GM18909 (cell line): ENCODE measurements at regions not wholly inside any gene's neighbourhood (a gene's known extent, or its start where the extent isn't known, plus 50 kb on each side); places are given as distances from the start of the nearest gene placed in this dataset.

Source experiments
- ATAC-seq: cut with Tn5 transposase; IDR thresholded peaks from one replicate; pipeline ENCODE4 v1.9.1; 2021; ENCODE audit warnings: mild to moderate bottlenecking; ENCODE audit not compliant: unreplicated experiment, poor library complexity

DNA sequence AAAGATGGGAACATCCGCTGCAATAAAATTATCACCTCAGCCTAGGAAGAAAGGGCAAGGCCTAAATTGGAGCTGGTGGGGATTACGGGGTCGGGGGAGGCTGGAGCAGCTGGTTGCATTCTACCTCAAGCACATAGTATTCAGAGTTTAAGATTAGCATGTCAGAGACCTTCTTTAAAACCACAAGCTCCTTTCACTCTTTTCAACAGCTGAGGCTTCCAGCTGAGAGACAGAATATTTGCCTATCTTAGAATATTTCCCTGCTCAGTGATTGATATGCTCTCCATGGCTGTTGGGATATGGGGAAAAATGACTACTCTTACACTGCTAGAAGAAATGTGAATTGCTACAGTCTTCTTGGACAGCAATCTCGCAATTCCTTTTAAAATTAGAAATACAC lies 248.6 kb downstream of the TBX15 start:
- no peak for ATAC-seq

DNA sequence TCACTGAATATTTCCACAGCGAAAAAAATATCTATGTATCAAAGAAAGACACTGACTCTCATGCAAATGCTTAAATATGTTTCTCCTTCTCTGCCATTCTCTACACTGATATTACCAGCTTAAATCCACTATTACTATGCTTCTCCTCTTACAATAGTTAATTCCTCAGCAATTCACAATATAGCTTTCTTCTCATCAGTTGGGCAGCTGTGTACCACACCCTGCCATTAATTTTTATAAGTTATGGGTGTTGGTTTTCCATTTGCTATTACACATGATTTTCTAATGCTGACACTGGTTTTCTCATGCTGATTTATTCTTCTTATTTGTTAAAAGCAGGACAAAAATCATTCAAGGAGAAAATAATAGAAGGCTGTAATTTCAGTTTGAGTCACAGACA lies 251.8 kb downstream of the TBX15 start:
- ATAC-seq = no peak

DNA sequence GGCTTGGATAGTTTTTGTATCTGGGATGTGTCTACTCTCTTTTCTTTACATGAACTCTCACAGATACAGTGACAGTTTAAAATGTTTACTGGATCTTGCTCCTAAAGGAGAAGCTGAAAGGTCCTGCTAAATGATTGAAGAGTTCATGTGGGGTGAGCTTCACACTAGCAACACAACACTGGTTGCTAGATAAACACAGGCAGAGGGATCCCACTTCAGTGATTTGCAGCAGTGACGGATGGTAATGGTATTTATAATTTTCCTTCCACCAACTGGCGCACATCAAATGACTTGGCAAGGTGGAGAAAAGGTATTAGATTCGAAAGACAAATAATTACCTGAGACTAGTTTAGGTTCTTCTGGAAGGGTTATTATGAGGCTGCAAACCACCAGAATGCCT lies 270.2 kb downstream of the TBX15 start:
- ATAC-seq = no peak

DNA sequence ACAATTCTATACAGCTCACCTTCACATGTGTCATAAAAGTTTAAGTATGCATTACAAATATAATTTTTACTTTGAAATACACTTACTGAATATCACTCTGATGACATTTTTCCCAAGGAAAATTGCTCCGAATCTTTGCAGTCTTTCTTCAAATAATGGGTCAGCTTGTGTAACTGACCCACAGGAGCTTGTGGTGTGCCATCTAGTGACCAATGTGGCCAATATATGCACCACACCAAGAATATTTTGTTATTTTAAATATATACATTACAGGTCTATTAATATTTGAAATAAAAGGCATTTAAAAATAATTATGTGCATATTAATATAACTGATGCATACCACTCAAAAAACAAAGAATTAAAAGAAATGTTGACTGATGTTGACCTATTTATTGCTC lies 271.4 kb downstream of the TBX15 start:
- no peak for ATAC-seq

DNA sequence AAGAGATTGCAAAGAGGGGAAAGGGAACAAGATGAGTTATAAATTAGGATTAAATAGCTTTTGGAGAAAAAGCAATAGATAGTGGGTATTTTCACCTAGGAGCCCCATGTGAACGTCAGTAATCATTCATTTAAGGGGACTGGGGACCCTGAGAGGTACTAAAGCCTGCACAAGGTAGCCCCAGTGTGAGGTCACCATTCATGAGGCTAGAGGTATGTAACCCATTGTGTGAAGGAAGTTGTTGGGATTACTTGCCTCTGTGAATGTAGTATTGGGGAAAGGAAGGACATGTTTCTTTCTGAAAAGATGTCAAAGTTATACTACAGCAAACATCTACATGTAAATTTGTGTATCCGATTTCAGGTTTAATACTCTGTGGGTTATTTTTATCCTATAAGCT lies 276.8 kb downstream of the TBX15 start:
- no peak for ATAC-seq

DNA sequence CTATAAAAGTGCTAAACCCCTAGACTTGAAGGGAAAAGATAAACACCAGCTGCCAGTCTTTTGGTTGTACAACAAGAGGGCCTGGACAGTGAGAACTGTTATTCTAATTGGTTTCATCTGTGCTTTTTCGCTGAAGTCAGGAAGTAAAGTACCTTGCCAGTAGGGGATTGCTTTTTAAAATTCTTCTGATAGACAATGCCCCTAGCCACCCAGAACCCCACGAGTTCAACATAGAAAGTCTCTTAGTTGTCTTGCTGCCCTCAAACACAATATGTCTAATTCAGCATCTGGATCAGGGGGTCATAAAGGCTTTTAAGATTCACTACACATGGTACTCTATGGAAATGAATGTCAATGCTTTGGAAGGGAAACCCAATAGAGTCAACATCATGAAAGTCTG lies 289.2 kb downstream of the TBX15 start:
- no peak for ATAC-seq

DNA sequence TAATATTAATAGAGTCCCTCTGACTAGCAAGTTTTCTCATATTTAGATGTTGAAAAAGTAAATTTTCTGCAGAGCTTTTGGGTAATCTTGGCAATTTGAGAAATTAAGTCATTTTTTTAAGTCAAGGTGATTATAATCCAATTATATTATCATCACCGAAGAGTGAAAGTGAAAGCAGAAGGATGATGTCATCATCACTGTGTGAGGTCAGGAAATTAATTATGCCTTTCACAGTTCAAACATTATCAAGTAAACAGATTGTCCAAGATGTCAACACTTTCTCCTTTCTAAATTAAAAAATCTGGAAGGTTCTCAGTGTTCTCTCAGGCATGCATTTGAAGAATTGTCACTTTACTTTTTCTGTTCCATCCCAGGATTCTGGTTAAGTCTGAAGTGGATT lies 296.0 kb downstream of the TBX15 start:
- ATAC-seq = no peak

DNA sequence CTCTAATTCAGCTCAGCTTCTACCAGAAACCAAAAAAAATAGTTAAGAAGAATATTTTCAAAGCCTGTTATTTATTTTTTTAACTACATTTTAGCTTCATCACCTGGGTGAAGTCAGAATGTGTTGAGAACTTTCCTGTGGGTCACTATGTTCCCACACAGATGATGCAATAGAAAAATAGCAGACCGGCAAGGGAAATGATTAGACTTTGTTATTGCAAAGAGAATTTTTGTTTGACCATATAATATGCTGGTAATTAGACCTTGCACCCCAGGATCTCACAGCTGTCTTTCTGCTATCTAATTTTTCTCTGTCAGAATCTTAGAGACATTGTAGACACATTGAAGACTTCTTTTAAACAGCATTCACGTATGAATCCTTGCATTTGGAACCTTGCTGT lies 299.3 kb downstream of the TBX15 start:
- ATAC-seq = no peak

DNA sequence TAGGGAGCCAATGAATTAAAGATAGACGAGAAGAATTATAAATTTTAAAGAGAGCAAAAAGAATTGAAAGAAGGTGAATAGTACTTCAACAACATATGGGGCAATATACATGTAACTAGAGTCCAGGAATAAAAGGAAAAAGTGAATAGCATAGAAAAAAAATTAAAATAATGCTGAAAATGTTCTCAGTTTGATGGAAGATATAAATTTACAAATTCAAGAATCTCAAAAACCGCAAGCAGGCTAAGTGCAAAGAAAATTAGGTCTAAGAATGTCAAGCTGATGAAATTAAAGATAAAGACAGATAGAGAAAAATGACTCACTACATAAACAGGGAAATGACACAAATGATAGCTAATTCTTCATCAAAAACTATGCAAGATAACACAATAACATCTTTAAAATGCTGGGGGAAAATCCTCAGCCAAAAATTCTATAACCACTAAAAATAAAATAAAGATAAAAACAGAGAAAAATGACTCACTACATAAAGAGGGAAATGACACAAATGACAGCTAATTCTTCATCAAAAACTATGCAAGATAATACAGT lies 326.3 kb downstream of the TBX15 start:
- ATAC-seq = no peak

DNA sequence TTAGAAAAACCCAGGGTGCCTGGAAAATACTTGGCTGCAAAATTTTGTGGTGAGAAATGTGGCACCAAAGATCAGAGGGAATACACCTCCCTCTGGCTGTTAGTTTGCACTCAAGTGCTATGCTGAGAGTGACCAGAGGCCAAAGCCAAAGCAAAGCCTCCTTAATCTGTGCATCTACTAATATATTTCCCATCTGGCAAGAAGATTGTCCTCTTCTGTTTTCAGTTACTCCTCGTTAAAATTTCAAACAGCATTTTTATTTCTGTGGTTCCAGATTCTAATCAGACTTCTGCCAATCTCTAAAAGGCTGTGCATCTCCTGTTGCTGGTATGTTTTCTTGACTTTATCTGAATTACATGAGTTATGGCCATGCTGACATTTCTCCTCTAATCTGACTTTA lies 327.4 kb downstream of the TBX15 start:
- ATAC-seq = no peak

DNA sequence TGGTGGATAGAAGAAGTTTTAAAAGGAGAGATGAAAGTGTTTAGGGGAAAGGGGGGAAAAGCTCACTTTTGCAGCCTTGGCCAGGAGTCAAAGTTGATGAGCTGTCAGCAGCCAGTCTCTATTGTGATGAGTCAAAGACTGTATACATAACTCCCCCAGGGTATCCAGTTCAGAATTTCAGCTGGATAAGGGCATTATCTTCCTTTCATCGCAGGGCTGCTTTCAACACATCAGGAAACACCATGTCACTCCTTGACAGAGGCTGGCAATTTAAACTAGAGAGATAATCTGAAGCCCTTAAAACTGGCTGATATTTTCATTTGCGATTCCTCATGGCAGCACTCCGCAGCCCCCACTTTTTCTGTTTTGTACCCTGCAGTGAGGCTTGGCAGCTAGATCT lies 328.5 kb downstream of the TBX15 start:
- ATAC-seq = no peak

DNA sequence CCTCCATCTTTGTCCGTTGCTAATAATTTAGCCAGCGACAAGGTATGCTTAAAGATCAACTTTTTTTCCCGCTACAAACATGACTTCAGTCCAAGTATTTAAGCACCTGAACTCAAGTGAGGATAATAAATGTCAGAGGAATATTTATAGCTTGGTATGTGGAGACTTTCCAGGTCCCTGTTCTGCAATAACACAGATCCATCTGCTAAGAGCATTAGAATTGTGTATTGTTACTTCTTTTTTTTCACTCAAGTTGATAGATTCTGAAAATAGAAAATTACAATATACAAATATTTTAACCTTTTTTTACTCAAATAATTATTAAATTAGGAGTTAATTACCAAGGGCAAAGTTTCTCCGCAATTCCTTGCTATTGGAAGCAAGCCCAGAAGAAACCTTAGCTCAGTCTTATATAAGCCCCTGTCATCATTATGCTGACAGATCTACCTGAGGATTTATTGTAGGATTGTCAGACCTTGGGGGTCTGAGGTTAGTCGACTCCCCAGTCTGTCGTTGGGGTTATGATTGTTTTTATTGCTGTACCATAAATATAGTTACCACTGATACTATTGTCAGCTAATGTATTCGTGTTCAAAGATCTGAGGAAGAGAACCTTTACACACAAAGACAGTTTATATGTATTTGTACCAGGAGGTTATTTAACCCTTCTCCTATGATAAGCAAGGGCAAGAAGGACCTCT lies 337.9 kb downstream of the TBX15 start:
- no peak for ATAC-seq

DNA sequence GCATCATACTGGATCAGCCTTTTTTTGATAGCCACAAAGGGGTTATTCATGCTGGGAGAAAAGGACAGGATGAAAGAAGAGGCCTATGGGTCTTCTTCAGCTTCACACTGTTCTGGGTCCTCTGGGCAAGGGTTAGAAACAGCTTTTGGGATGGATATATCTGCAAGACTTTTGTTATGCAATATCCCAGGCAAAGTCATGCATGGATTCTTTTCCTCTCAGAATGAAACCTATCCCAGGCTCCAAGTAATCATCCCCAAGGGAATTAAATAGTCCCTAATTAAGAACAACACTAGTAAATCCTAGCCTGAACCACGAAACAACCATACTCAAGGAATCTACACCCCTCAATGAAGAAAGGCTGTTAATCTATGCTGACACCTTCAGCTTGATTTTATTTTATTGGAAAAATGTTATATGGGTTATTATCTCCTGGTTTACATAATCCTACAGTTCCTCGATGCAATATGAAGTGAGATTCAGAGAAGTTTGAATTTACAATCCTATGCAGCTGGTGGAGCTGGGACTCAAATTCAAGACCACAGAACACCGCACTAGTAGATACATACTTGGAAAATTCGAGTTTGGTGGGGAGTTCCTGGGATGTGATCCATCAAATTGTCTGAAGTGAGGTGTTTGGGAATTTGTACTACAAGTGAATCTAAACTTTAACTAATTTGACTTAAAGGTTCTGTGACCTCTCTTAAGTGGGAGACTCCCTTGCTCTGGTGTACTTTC lies 338.6 kb downstream of the TBX15 start:
- no peak for ATAC-seq

DNA sequence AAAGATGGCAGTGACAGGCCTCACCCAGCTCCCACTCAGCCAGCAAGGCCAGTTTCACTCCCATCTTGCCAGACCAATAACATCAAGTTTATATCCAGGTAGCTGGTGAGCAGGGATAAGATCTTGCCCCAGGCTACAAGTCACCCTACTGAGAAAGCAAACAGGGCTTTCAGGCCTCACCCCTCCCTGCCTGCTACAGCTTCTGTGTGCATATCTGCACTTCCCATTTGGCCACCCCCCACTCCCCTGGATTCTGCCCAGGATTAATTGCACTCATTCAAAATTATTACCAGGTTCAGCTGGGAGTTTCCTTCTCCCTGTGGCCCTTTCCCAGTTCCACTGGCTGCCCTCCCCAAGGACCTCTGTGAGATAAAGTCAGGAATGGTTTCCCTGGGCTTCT lies 352.1 kb downstream of the TBX15 start:
- no peak for ATAC-seq

DNA sequence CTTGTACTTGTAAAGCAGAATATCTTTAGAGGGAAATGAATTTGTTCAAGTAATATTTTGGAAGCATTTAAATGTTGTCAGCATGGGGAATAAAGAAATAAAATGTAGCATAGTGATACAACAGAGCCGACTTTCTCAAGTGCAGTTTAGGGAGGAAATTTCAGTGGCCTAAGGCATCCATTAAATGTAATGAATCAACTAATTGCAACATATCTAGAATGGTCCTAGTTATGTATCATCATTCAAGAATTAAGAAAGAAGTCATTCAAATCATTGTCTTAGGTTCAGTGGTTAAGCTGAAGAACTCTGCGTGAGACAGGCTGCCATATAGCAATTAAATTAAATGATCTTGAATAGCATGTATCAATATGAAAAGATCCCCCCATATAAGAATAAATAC lies 360.7 kb downstream of the TBX15 start:
- no peak for ATAC-seq

DNA sequence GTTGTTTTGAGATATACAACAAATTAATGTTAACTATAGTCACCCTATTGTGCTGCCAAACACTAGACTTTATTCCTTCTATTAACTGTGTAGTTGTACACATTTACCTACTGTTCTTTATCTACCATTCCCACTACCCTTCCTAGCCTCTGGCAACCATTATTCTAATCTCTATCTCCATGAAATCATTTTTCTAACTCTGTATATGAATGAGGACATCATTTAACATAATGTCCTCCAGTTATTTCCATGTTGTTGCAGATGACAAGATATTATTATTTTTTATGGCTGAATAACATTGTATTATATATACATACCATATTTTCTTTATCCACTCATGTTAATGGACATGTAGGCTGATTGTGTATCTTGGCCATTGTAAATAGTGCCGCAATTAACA lies 366.3 kb downstream of the TBX15 start:
- no peak for ATAC-seq

DNA sequence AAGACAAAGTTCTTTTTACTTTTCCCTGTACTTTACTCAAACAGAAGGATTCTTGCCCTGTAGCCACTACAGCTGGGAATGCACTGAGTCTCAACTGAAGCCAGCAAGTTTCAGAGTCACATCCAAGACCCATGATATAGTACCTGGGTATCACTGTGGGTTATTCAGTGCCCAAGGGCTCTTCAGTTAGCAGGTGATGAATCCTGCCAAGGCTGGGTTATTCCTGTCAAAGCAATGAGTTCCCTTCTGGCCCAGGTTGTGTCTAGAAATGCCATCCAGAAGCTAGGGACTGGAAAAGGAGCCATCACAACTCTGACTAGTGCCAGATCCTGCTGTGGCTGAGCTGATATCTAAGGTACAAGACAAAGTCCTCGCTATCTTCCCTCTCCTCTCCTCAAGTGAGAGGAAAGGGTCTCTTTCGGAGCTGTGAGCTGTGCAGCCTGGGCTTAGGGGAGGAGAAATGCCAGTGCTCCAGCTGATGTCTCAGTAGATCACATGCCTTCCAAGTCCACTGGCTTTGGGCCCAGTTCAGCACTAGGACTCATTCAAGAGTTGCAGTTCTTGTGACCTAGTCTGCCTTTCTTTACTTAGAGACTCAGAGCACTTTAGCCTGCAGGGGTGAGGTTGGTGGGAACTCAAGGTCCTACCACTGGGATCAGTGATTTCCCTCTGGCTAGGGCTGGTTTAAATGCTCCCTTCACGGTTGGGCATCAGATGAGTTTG lies 369.4 kb downstream of the TBX15 start:
- no peak for ATAC-seq

DNA sequence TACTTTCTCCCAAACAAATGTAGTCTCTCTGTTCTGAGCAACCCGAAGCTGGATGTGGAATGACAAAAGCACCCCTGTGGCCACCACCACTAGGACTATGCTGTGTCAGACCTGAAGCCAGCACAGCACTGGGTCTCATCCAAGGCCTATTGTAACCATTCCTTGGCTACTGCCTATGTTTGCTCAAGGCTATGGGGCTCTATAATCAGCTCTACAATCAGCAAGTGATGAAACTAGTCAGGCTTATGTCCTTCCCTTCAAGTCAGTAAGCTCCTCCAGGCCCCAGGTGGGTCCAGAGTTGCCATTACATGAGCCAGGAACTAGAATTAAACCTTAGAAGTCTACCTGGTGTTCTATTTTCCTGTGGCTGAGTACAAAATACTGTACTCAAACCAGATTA lies 370.2 kb downstream of the TBX15 start:
- no peak for ATAC-seq

DNA sequence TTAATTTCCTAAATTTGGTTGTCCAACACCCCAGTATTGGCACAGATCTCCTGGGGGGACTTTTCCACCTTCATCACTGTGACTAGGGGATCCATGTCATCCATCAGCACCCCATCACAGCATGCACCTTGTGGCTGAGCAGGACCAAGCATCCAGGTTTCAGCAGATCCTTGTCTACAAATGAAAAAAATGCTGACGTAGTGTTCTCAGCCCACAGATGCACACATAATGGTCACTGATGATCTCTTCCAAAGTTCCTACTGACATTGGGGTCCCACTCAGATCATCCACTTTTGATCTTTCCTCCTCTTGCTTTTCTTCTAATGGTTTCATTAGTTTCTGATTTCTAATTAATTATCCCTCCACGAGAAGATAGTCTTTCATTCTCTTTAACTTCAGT lies 373.1 kb downstream of the TBX15 start:
- ATAC-seq = no peak

DNA sequence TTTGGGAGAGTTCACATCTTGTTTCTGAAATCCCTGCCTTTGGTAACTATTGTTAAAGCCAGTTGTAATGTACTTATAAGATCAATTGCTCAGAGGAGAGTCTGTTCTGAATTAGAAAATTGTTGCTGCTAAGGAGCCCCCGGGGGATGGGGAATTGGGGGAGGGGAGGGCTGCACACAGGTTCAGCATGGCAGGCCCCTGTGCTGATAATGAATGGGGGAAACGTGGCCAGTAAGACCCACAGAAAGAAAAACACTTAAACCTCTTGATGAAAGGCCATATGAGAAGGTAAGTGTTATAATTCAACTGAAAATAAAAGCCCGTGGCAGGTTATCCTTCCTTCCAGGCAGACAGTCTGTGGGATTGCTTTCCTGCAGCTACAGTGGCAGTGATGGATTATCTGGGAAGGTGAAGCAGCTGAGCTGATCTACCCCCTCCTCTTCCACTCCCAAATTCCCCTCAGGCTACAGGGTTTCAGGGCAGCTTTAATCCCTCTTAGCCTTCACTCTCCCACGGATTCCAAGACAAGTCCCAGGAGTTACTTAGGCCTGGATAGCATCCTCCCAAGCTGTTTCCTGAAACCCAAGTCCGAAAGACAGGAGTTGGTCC lies 398.8 kb downstream of the TBX15 start:
- ATAC-seq = no peak

DNA sequence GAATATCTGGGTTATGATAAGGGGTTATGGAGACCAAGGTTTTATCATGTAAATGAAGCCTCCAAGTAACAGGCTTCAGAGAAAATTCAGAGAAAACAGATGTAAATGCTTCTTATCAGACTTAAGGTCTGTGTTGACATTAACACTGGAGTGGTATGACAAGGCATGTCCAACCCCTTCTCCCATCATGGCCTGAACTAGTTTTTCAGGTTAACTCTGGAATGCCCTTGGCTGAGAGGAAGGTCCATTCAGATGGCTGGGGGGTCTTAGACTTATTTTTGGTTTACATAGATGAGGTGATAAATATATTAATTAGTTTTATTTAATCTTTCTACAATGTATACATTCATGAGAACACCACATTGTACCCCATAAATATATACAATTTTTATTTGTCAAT lies 399.6 kb downstream of the TBX15 start:
- ATAC-seq = no peak
